Stomach (tissue), 8 donors: ENCODE measurements at regions not wholly inside any gene's neighbourhood (a gene's known extent, or its start where the extent isn't known, plus 50 kb on each side); places are given as distances from the start of the nearest gene placed in this dataset.
"Not testable (repeated sequence)": the region's sequence is repeated elsewhere in the genome, so short reads cannot be mapped to it uniquely, and the experiment has no call there.

Source experiments
- DNase-seq, 2 donors: peaks; one replicate each; pipeline versions ENCODE4 v3.0.0 to v3.0.0-alpha.2; 2013 to 2019
- H3K27ac ChIP-seq, 5 donors: fragments of 200-600 bp in 4 of 5; sonication (generic) in 4 of 5; one replicate each; pipeline ENCODE4 v1.5.1; 2013 to 2019; ENCODE audit warnings: mild to moderate bottlenecking in 1 of 5, moderate library complexity in 1 of 5
- H3K27me3 ChIP-seq, 3 donors: fragments of 200-600 bp; sonication (generic); one replicate each; pipeline ENCODE4 v1.5.1; 2017 to 2019; ENCODE audit warnings: mixed run types in 1 of 3
- H3K36me3 ChIP-seq, 4 donors: fragments of 200-600 bp; sonication (generic); 1 replicate in 3 of 4; 2 replicates in 1 of 4; pipeline ENCODE4 v1.5.1; 2016 to 2019
- H3K4me1 ChIP-seq, 4 donors: fragments of 200-600 bp; sonication (generic); one replicate each; pipeline ENCODE4 v1.5.1; 2016 to 2019
- H3K4me3 ChIP-seq, 4 donors: fragments of 200-600 bp; sonication (generic) in 3 of 4; one replicate each; pipeline ENCODE4 v1.5.1; 2016 to 2019; ENCODE audit warnings: mild to moderate bottlenecking in 1 of 4
- H3K9me3 ChIP-seq, 4 donors: fragments of 200-600 bp; sonication (generic); one replicate each; pipeline ENCODE4 v1.5.1; 2016 to 2019
- CTCF ChIP-seq, 7 experiments: fragments of 450-650 bp in 4 of 7; fragments of 200-600 bp in 3 of 7; sonication (generic) in 3 of 7; IDR thresholded peaks; one replicate each; pipeline ENCODE4 v1.5.1; 2016 to 2019; ENCODE audit warnings: antibody characterized with exemption in 7 of 7, control low read depth in 2 of 7, mild to moderate bottlenecking in 1 of 7
- EP300 ChIP-seq: sonication (generic); formaldehyde crosslinking; IDR thresholded peaks from one replicate; pipeline ENCODE4 v1.6.1; 2017; ENCODE audit warnings: antibody characterized with exemption
- POLR2A ChIP-seq, 4 donors: fragments of 450-650 bp; IDR thresholded peaks; one replicate each; pipeline ENCODE4 v1.6.1; 2016; ENCODE audit warnings: antibody characterized with exemption in 4 of 4, control low read depth in 2 of 4, mild to moderate bottlenecking in 1 of 4, moderate library complexity in 1 of 4
- POLR2AphosphoS5 ChIP-seq, 3 donors: sonication (generic); formaldehyde crosslinking; IDR thresholded peaks; one replicate each; pipeline ENCODE4 v1.6.1; 2016; ENCODE audit warnings: antibody characterized with exemption in 3 of 3
- WGBS, 5 donors: extraction: QIAGEN DNeasy Blood & Tissue Kit in 3 of 5; methylation state at CpG; one replicate each; pipeline versions ENCODE4 v1.1.5 to v1.1.7; 2013 to 2018; 5-methylcytosine and 5-hydroxymethylcytosine counted together
- intact Hi-C: fragments of 100-400 bp; cut with DNase I; formaldehyde crosslinking; loops from one replicate; pipeline ENCODE4 v1.15.1; 2023; ENCODE audit warnings: low total_unique reads
- donor health status: healthy with polysubstance abuse.
- donor health status: Bipolar disorder and iron deficiency.
- donor health status: healthy.

GRCh38 chr6:154638369-154638768, 94.8 kb upstream of the SCAF8 start:
- H3K27ac ChIP-seq: no peak overlapping the region
- no peaks in the 10 kb centered on the region for H3K36me3 ChIP-seq
- no peak for DNase-seq
- TF ChIP-seq POLR2A (IDR thresholded peaks at IDR 0.05): no peak
- TF ChIP-seq POLR2AphosphoS5 (IDR thresholded peaks at IDR 0.05): no peak
- no peak for TF ChIP-seq EP300
- H3K27me3 ChIP-seq: no peaks in the 10 kb centered on the region
- intact Hi-C loops: no loop called here
- no peaks in the 10 kb centered on the region for H3K4me1 ChIP-seq
- no peak overlapping the region for H3K4me3 ChIP-seq
- WGBS, 5 donors: 58 to 71% (median 64%) methylated on average over 3 of the region's 3 CpGs
- H3K9me3 ChIP-seq: peaks cover 0 to 2% (median under 1%) of the 10 kb centered on the region in 4 donors

DNA sequence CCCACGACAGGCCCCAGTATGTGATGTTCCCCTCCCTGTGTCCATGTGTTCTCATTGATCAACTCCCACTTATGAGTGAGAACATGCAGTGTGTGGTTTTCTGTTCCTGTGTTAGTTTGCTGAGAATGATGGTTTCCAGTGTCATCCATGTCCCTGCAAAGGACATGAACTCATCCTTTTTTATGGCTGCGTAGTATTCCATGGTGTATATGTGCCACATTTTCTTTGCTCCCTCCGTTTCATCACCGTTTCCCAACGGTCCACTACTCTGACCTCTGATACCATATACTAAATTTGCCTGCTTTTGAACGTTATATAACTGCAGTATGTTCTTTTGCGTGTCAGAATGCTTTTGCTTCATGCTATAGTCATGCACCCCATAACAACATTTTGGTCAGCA, 94.0 kb upstream of the SCAF8 start:
- H3K27me3 ChIP-seq, H3K27ac ChIP-seq, H3K4me1 ChIP-seq, H3K9me3 ChIP-seq, DNase-seq, intact Hi-C loops, H3K36me3 ChIP-seq, H3K4me3 ChIP-seq: not testable (repeated sequence)
- 91 to 94% (median 92%) methylated on average over 7 of the region's 7 CpGs for WGBS, 5 donors

- WGBS, 5 donors: 49 to 74% (median 65%) methylated on average over 3 of the region's 3 CpGs
- H3K27ac ChIP-seq: no peak overlapping the region
- DNase-seq: no peak
- no peak for TF ChIP-seq POLR2A (IDR thresholded peaks at IDR 0.05)
- TF ChIP-seq POLR2AphosphoS5 (IDR thresholded peaks at IDR 0.05): no peak
- TF ChIP-seq CTCF (IDR thresholded peaks at IDR 0.05): no peak
- TF ChIP-seq EP300: no peak
- H3K9me3 ChIP-seq: no peaks in the 10 kb centered on the region
- intact Hi-C loops: no loop called here
- H3K36me3 ChIP-seq: no peaks in the 10 kb centered on the region
- H3K27me3 ChIP-seq: no peaks in the 10 kb centered on the region
- peaks cover 0 to 14% (median 6%) of the 10 kb centered on the region in 4 donors for H3K4me1 ChIP-seq
- H3K4me3 ChIP-seq: no peak overlapping the region
These were observed 84.9 kb upstream of the SCAF8 start for GRCh38 chr6:154648188-154648887.

DNA sequence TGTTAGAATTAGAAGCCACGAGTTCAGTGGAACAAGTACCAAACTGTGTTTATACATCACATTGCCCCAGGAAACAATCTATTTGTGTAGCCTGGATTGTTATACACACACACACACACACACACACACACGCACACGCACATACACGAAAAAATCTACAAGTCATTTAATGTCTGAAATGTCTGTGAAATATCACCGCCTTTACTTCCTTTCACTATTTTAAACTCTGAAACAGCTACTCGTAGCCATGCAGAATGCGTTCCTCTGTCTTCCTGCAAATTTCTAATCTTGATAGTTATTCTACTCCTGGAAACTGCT, 84.4 kb upstream of the SCAF8 start:
- H3K27ac ChIP-seq: no peak overlapping the region
- H3K27me3 ChIP-seq: no peaks in the 10 kb centered on the region
- no peak overlapping the region for H3K4me3 ChIP-seq
- H3K4me1 ChIP-seq: peaks cover 0 to 16% (median 10%) of the 10 kb centered on the region in 4 donors
- WGBS, 5 donors: 71 to 87% (median 80%) methylated on average over 7 of the region's 7 CpGs
- no peak for DNase-seq
- no peaks in the 10 kb centered on the region for H3K9me3 ChIP-seq
- intact Hi-C loops: no loop called here
- no peak for TF ChIP-seq POLR2AphosphoS5 (IDR thresholded peaks at IDR 0.05)
- TF ChIP-seq CTCF (IDR thresholded peaks at IDR 0.05): no peak
- no peak for TF ChIP-seq EP300
- no peak for TF ChIP-seq POLR2A (IDR thresholded peaks at IDR 0.05)
- H3K36me3 ChIP-seq: no peaks in the 10 kb centered on the region

GRCh38 chr6:154649721-154650120, 83.5 kb upstream of the SCAF8 start:
- H3K27me3 ChIP-seq: no peaks in the 10 kb centered on the region
- no peak for DNase-seq
- WGBS, 5 donors: 30 to 48% (median 42%) methylated on average over 5 of the region's 5 CpGs
- TF ChIP-seq POLR2AphosphoS5 (IDR thresholded peaks at IDR 0.05): no peak
- TF ChIP-seq EP300: no peak
- no peak for TF ChIP-seq POLR2A (IDR thresholded peaks at IDR 0.05)
- no peak for TF ChIP-seq CTCF (IDR thresholded peaks at IDR 0.05)
- peak overlapping the region in 2 of 5 donors; percentile 24 to 73 for H3K27ac ChIP-seq
- intact Hi-C loops: no loop called here
- no peaks in the 10 kb centered on the region for H3K9me3 ChIP-seq
- H3K4me1 ChIP-seq: peaks cover 0 to 20% (median 10%) of the 10 kb centered on the region in 4 donors
- no peaks in the 10 kb centered on the region for H3K36me3 ChIP-seq
- no peak overlapping the region for H3K4me3 ChIP-seq
